ENCODE measurements at regions not wholly inside any gene's neighbourhood (a gene's known extent, or its start where the extent isn't known, plus 50 kb on each side); places are given as distances from the start of the nearest gene placed in this dataset.

DNA sequence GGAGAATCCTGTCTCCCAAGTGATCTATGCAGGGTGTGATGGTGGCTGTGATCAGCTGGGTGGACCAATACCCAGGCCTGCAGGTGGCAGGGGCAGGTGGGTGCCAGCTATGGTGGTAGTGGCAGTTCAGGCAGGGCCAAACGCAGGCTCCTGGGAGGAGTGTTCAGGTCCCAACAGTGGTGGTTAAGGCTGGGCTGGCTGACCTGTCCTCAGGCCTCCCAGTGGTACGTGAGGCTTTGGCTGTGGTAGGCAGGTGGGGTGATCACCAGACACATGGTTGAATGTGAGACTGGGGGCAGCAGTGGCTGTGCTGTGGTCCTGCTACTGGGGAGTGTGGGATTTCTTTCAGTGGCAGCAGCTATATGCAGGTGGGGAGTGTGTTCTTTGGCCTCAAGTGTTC is 126.7 kb upstream of the STARD3NL start:
- no peaks in the 10 kb centered on the region for H3K4me1 ChIP-seq

DNA sequence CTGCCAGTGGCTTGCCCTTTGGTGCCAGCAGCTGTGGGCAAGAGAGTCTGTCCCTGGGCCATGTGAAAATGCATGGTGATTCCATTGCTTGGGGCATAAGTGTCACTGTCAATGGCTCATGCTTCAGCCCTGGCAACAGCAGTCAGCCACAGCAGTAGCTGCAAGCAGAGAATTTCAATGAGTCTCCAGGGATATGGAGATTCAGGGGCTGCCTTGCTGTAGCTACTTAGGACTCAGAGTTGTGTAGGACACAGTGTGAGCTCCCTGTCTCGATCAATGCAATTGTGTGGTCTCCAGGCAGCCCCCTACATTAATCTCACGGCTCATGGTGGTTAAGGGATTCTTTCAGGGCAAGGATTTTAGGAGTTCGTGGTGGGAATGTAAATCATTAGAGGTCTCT is 126.3 kb upstream of the STARD3NL start:
- in situ Hi-C loops (cut with MboI; ENCODE audit: low sequenced_read_pairs in 4 of 4) = no loop called here
- Histone ChIP-seq H3K27ac (no peak overlapping the region), H3K9me3 (no peaks in the 10 kb centered on the region), H3K27me3 (no peaks in the 10 kb centered on the region), H3K4me3 (no peak overlapping the region), H3K4me1 (no peaks in the 10 kb centered on the region), H3K36me3 (no peaks in the 10 kb centered on the region)
- no peak for ATAC-seq
- TF ChIP-seq POLR2A (IDR thresholded peaks at IDR 0.05) (no peak), CTCF (IDR thresholded peaks at IDR 0.05 in 4 of 5, conservative IDR thresholded peaks at IDR 0.05 in 1 of 5) (no peak)
- intact Hi-C loops (cut with DNase I; ENCODE audit: low total_unique reads) = no loop called here
- no peak for DNase-seq

More for the DNA sequence above, 126.7 kb upstream of the STARD3NL start:
- DNase-seq (no peak), ATAC-seq (no peak)
- Histone ChIP-seq H3K9me3 (no peaks in the 10 kb centered on the region), H3K4me3 (no peak overlapping the region), H3K27me3 (no peaks in the 10 kb centered on the region), H3K36me3 (no peaks in the 10 kb centered on the region), H3K27ac (no peak overlapping the region)
- TF ChIP-seq CTCF (IDR thresholded peaks at IDR 0.05 in 4 of 5, conservative IDR thresholded peaks at IDR 0.05 in 1 of 5) = no peak
- no peak for TF ChIP-seq POLR2A (IDR thresholded peaks at IDR 0.05)
- in situ Hi-C loops (cut with MboI; ENCODE audit: low sequenced_read_pairs in 4 of 4) (no loop called here), intact Hi-C loops (cut with DNase I; ENCODE audit: low total_unique reads) (no loop called here)

DNA sequence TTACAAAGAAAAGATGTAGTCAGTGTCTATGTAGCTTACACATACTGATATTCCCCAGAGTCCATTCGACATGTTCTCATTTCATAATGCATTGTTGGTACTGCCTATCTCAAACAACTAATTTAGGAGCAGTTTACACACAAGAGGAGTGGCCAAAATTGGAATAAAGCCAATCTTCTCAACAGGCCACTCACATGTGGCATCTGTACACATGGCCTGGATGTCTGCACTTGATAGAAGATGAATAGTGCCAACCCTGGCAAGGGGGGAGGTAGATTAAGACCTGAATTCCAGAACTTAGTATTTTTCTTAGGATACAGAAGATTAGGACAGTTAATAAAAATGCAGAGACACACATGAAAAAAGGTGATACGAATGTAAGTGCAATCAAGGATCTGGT is 125.3 kb upstream of the STARD3NL start:
- Histone ChIP-seq H3K4me1 (no peaks in the 10 kb centered on the region), H3K9me3 (no peaks in the 10 kb centered on the region), H3K4me3 (no peak overlapping the region), H3K27ac (no peak overlapping the region), H3K27me3 (no peaks in the 10 kb centered on the region), H3K36me3 (no peaks in the 10 kb centered on the region)
- in situ Hi-C loops (cut with MboI; ENCODE audit: low sequenced_read_pairs in 4 of 4) (no loop called here), intact Hi-C loops (cut with DNase I; ENCODE audit: low total_unique reads) (no loop called here)
- ATAC-seq (no peak), DNase-seq (no peak)
- TF ChIP-seq CTCF (IDR thresholded peaks at IDR 0.05 in 4 of 5, conservative IDR thresholded peaks at IDR 0.05 in 1 of 5) (no peak), POLR2A (IDR thresholded peaks at IDR 0.05) (no peak)

GRCh38 chr7:38054199-38054598 is 123.8 kb upstream of the STARD3NL start:
- Histone ChIP-seq H3K4me3 (no peak overlapping the region), H3K27me3 (no peaks in the 10 kb centered on the region), H3K36me3 (no peaks in the 10 kb centered on the region), H3K27ac (no peak overlapping the region), H3K4me1 (no peaks in the 10 kb centered on the region), H3K9me3 (no peaks in the 10 kb centered on the region)
- DNase-seq (no peak), ATAC-seq (no peak)
- intact Hi-C loops (cut with DNase I; ENCODE audit: low total_unique reads) (no loop called here), in situ Hi-C loops (cut with MboI; ENCODE audit: low sequenced_read_pairs in 4 of 4) (no loop called here)
- TF ChIP-seq POLR2A (IDR thresholded peaks at IDR 0.05) = no peak
- no peak for TF ChIP-seq CTCF (IDR thresholded peaks at IDR 0.05 in 4 of 5, conservative IDR thresholded peaks at IDR 0.05 in 1 of 5)

GRCh38 chr7:38057829-38058228 is 120.2 kb upstream of the STARD3NL start:
- ATAC-seq (no peak), DNase-seq (no peak)
- Histone ChIP-seq H3K36me3 (no peaks in the 10 kb centered on the region), H3K9me3 (no peaks in the 10 kb centered on the region), H3K27ac (no peak overlapping the region), H3K4me1 (no peaks in the 10 kb centered on the region), H3K4me3 (no peak overlapping the region), H3K27me3 (no peaks in the 10 kb centered on the region)
- TF ChIP-seq CTCF (IDR thresholded peaks at IDR 0.05 in 4 of 5, conservative IDR thresholded peaks at IDR 0.05 in 1 of 5) = no peak
- no peak for TF ChIP-seq POLR2A (IDR thresholded peaks at IDR 0.05)
- intact Hi-C loops (cut with DNase I; ENCODE audit: low total_unique reads) = no loop called here
- in situ Hi-C loops (cut with MboI; ENCODE audit: low sequenced_read_pairs in 4 of 4) = no loop called here
